ENCODE measurements at regions not wholly inside any gene's neighbourhood (a gene's known extent, or its start where the extent isn't known, plus 50 kb on each side); places are given as distances from the start of the nearest gene placed in this dataset.

DNA sequence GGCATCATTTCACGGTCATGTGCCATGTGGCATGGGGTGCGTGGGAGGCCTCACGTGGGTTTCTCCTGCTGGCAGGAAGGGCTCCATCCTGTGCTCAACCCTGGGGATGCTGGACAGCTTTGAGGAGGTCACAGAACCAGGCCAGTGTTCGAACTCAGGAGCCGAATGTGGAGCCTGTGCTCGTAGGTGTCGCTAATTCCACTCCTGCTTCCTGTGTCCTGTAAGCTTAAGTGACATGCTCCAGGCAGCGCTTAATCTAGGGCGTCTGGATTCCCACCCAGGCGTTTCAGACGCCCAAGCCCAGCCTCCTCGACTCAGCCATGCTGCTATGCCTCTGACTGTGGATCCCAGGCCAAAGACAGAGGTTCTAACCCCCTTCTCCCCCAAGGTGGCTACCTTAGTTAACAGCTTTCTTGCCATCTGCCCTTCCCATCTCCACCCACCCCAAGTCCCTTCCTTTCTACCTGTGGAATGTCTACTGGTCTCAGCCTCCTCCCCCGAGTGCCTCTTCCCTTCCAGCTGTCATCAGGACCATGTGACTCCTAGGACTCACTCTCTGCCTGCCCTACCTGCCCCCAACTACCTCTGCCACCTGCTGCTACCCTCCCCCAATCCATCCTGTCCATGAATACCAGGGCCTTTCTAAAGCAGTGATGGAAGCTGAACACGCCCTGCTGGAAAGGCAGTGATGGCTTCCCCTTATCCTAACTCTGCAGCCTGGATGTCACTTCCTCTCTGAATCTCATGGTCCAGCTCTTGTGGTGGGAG, 255.1 kb downstream of the CDH26 start:
- DNase-seq (ENCODE audit: low spot score): no peak

GRCh38 chr20:60214901-60215815, 256.9 kb downstream of the CDH26 start:
- no peak for DNase-seq (ENCODE audit: low spot score)

GRCh38 chr20:60215816-60216730, 257.9 kb downstream of the CDH26 start:
- no peak for DNase-seq (ENCODE audit: low spot score)

DNA sequence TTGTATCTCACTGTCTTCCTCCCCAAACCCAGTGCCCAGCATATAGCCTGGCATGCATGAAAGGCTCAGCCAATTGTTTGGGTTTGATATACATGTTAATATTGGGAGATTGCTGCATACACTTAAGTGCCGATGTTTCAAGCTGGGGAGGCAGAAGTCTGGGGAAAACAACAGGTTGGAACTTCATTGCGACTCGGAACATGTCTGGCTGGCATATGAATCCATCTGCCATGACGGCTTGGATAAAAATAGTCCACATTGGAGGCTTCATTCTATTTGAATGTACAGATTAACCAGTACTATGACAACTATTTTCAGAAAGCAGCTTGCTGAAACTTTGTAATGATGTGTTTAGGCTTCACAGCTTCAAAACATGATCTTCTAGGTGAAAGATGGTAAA, 261.0 kb downstream of the CDH26 start:
- DNase-seq (ENCODE audit: low spot score): no peak

- no peak for DNase-seq (ENCODE audit: low spot score)
Observed at GRCh38 chr20:60219984-60220562, 261.9 kb downstream of the CDH26 start.

GRCh38 chr20:60220706-60221105, 262.5 kb downstream of the CDH26 start:
- no peak for DNase-seq (ENCODE audit: low spot score)

DNA sequence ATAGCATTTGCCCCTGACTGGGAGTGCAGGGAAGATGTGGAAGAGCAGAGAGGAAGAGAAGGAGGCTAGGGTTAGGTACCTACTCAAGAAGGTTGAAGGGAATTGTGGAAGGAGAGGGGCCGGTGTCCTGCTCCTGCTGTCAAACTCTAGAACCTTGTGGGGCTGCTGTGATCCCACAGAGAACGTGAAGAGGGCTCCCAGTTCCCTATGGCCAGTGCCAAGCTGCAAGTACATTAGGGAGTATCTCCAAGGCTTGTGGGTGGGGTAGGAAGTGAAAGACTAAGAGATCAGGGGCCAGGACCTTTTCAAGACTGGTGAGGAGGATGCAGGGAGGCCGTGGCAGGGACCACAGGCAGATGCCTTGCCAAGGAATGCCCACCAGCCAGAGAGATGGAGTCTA, 263.4 kb downstream of the CDH26 start:
- no peak for DNase-seq (ENCODE audit: low spot score)

DNA sequence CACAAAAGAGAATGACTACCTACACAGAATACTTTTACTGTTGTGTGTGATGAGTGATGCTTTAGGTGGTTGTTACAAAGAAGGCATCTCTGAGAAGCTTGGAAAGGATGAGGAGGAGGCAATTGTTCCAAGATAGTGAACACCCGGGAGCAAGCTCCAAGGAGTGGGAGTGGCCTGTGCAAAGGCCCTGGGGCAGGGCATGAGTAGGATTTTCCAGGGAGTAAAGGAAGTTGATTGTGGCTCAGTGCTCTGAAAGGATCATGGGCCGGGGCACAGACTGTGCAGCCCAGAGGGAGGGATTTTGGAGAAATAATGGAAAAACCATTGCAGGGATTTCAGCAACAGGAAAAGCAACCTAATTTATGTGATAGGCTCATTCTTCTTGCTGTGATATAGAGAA, 264.3 kb downstream of the CDH26 start:
- DNase-seq (ENCODE audit: low spot score): no peak

- no peak for DNase-seq (ENCODE audit: low spot score)
Observed at GRCh38 chr20:60223174-60223573, 265.0 kb downstream of the CDH26 start.

DNA sequence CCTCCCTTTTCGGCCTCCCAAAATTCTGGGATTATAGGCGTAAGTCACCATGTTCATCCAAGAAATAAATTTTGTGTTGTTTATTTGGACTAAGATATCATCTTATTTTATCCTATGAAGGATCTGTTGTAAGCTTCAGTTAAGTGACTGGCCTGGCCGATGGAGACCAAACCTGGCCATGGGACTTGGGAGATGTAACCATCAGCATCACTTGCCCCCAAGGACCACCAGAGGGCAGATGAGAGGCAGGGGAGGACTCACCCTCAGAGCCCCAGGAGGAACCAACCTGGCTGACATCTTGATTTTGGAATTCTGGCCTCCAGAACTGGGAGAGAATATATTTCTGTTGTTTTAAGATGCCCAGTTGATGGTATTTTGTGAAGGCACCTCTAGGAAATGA, 266.7 kb downstream of the CDH26 start:
- no peak for DNase-seq (ENCODE audit: low spot score)

GRCh38 chr20:60228255-60228654, 270.0 kb downstream of the CDH26 start:
- no peak for DNase-seq (ENCODE audit: low spot score)

DNA sequence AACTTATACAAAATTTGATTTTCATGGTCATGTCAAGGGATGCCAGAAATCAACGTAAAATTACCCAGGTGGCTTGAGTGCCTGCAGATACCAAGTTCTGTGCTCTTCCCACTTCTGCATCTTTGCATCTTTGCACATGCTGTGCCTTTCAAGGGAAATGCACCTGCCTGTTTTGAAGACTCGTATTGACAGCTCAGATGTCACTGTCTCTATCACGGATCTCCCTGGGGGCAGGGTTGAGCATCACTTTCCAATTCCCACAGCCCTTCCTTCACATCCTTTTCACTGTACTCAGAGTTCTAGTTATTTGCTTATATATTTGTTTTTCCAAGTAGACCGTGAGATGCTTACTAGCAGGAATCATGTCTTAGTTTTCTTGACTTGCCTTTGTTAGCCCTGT, 274.2 kb downstream of the CDH26 start:
- DNase-seq (ENCODE audit: low spot score): no peak

GRCh38 chr20:60233018-60233630, 274.9 kb downstream of the CDH26 start:
- DNase-seq (ENCODE audit: low spot score): no peak

- DNase-seq (ENCODE audit: low spot score): no peak
Observed at GRCh38 chr20:60236613-60237012, 278.4 kb downstream of the CDH26 start.

- no peak for DNase-seq (ENCODE audit: low spot score)
Observed at GRCh38 chr20:60237981-60238380, 279.8 kb downstream of the CDH26 start.

DNA sequence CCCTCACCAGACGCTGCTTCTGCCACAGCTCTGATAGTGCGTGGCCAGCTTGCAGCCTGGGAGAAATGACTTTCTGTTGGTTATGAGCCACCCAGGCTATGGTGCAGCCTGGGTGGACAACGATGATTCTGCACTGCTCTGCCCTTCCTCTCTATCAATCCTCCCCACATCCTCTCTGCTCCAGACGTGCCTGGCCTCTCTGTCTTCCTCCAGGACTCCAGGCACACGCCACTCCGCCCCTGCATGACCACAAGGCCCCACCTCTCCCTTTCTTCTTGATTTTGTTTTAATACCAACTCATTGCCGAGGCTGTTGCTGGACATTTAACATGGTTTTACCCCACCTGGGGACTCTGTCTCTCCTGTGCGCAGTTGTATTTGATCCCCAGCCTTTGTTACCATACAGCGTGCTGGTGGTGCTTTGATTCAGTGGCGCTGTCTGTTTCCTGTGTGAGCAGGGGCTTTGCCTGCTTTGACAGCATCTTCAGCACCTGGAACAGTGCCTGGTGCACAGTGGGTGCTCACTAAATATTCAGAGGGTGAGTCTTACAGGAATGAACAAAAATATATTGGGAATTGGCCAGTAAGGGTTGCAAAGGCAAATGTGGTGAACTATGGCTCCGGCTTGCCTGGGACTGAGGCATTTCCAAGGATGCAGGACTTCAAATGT, 280.9 kb downstream of the CDH26 start:
- no peak for DNase-seq (ENCODE audit: low spot score)

DNA sequence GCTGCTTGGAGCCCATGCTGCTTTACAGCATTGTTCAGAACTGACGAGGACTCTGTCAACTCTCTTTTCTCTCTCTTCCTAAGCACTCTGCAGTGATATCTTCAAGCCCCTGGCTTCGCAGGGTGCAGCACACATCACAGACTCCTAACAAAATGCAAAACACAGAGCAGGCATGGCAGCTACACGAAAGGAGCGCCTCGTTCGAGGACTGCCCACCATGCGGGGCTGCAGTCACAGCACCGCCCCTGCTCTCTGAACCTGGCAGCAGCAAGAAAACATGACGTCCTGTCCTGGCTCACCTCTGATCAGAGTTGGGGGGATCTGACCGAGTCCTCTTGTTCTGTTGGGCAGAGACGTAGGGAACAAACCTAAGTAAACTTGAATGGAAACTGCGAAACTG, 281.7 kb downstream of the CDH26 start:
- no peak for DNase-seq (ENCODE audit: low spot score)

DNA sequence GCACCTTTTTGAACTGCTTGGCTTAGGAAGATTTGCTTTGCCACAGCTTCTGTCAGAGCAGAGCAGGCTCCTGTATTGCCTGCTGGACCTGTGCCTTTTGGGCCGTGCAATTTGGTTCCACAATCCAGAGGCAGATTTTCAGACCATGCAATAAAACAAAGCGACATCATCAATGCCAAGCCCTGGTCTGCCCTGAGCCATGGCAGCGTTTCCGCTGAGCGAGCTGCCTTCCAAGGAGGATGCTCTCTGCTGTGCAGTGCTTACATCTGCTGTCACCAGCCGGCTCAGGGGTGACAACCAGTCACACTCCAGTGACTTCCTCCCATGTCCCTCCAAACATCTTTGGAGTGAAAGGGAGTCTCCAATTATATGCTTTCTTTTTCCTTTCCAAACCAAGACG, 282.2 kb downstream of the CDH26 start:
- no peak for DNase-seq (ENCODE audit: low spot score)

DNA sequence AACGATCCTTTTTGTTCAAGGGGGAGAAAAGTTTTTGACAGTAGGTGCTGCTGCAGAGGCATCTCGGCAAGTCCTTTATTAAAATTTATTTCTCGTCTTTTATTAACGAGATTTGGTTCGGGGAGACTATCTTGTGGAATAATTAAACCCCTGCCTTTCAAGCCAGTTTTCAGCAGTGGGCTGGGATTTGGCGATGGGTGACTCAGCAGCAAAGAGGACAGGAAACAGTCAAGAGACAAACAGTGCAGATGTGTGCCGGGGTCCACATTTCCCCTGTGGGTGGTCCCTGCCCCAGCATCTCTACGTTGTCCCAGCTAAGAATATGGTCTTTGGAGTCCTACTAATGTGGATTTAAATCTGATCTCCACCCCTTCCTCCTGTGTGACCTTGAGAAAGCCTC, 282.8 kb downstream of the CDH26 start:
- no peak for DNase-seq (ENCODE audit: low spot score)

DNA sequence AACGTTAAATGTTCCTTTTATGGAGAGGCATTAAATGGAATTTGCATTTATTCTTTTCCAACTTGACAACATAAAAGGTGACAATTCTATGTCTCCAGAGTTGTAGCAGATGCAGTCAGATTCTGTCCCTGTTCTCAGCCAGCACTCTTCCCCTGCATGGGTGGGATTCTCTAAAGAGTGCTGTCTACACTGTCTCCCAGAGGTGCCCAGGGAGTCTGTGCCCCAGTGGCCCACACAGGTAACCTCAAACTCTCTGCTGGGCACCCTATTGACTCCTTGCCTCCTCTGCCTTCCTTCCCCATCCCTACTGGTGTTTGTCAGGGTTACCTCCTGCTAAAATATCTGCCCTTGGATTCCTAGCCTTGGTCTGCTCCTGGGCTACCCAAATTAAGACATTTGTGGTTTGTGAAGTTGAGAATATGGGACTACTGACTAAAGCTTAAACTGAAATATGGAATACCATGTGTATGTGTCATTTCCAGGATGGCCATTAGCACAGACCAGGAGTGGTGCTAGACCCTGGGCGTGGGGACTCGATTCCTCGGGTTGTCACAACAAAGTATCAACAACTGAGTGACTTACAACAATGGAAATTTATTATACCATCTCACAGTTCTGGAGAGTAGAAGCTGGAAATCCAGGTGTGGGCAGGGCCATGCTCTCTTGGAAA, 284.7 kb downstream of the CDH26 start:
- peak; percentile 27 for DNase-seq (ENCODE audit: low spot score)

Data from AG08395 (cell line).